ENCODE measurements at regions not wholly inside any gene's neighbourhood (a gene's known extent, or its start where the extent isn't known, plus 50 kb on each side); places are given as distances from the start of the nearest gene placed in this dataset.

DNA sequence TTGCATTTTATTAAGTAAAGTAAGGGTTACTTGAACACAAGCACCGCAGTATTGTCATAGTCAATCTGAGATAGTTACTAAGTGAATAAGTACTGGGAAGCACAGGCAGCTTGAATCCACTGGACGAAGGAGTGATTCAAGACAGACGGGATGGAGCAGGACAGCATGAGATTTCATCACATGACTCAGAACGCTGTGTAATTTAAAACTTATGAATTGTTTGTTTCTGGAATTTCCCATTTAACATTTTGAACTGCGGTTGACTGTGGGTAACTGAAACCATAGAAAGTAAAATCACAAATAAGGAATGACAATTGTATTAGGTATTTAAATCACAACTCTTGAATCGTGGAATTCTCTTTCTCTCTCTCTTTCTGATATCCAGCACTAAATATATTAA lies 1630.4 kb upstream of the SEL1L start (continued):
- TF ChIP-seq ZNF114 (CRISPR knock-in tag; IDR thresholded peaks at IDR 0.05) (no peak), NANOG (IDR thresholded peaks at IDR 0.05; ENCODE audit: borderline replicate concordance) (no peak), EZH2phosphoT487 (IDR thresholded peaks at IDR 0.05; ENCODE audit: unreplicated experiment) (no peak), CREB1 (CRISPR knock-in tag; IDR thresholded peaks at IDR 0.05; ENCODE audit: low read depth) (no peak)

GRCh38 chr14:83164591-83164990 lies 1630.9 kb upstream of the SEL1L start:
- ATAC-seq (no peak), DNase-seq (ENCODE audit: low spot score) (no peak)
- Histone ChIP-seq H3K4me2 (no peak overlapping the region), H2AFZ (no peak overlapping the region), H3K4me3 (no peak overlapping the region), H3K4me1 (ENCODE audit: insufficient read depth) (no peaks in the 10 kb centered on the region), H3K27ac (ENCODE audit: low read depth) (no peak overlapping the region), H3K79me2 (replicated peaks; ENCODE audit: insufficient read depth) (no peaks in the 10 kb centered on the region), H3K27me3 (ENCODE audit: insufficient read depth) (no peaks in the 10 kb centered on the region), H3K9me2 (ENCODE audit: insufficient read depth) (no peaks in the 10 kb centered on the region; the same call in 1 of the 2 replicates), H3F3A (replicated peaks; ENCODE audit: low read depth) (no peaks in the 10 kb centered on the region), H3K36me3 (ENCODE audit: insufficient read depth) (no peaks in the 10 kb centered on the region), H4K20me1 (replicated peaks; ENCODE audit: insufficient read depth) (no peaks in the 10 kb centered on the region)
- no peaks in the 10 kb centered on the region for H3K27me3 Mint-ChIP-seq (ENCODE audit: insufficient read depth, low read depth, poor library complexity)
- H3K4me3 Mint-ChIP-seq: no peak overlapping the region
- no peak overlapping the region for H3K27ac Mint-ChIP-seq
- peaks cover 7% of the 10 kb centered on the region; the same call in 2 of the 3 replicates for H3K4me1 Mint-ChIP-seq
- H3K36me3 Mint-ChIP-seq (ENCODE audit: low read depth): no peaks in the 10 kb centered on the region
- TF ChIP-seq STAT1 (IDR thresholded peaks at IDR 0.05; ENCODE audit: unreplicated experiment) (no peak), CREB1 (CRISPR knock-in tag; IDR thresholded peaks at IDR 0.05; ENCODE audit: low read depth) (no peak), ZNF331 (CRISPR knock-in tag; IDR thresholded peaks at IDR 0.05; ENCODE audit: low read depth) (no peak), ZNF114 (CRISPR knock-in tag; IDR thresholded peaks at IDR 0.05) (no peak), EZH2 (IDR thresholded peaks at IDR 0.05; ENCODE audit: low read depth, unreplicated experiment) (no peak), JUNB (IDR thresholded peaks at IDR 0.05; ENCODE audit: unreplicated experiment) (no peak), POLR2AphosphoS5 (IDR thresholded peaks at IDR 0.05; ENCODE audit: low read depth) (no peak), CTCF (conservative IDR thresholded peaks at IDR 0.05; ENCODE audit: low read depth in 2 of 2) (no peak), EZH2phosphoT487 (IDR thresholded peaks at IDR 0.05; ENCODE audit: unreplicated experiment) (no peak), REST (IDR thresholded peaks at IDR 0.05; ENCODE audit: unreplicated experiment) (no peak), NANOG (IDR thresholded peaks at IDR 0.05; ENCODE audit: borderline replicate concordance) (no peak), ETS1 (IDR thresholded peaks at IDR 0.05) (no peak)
- TF ChIP-seq, protein P1, sequence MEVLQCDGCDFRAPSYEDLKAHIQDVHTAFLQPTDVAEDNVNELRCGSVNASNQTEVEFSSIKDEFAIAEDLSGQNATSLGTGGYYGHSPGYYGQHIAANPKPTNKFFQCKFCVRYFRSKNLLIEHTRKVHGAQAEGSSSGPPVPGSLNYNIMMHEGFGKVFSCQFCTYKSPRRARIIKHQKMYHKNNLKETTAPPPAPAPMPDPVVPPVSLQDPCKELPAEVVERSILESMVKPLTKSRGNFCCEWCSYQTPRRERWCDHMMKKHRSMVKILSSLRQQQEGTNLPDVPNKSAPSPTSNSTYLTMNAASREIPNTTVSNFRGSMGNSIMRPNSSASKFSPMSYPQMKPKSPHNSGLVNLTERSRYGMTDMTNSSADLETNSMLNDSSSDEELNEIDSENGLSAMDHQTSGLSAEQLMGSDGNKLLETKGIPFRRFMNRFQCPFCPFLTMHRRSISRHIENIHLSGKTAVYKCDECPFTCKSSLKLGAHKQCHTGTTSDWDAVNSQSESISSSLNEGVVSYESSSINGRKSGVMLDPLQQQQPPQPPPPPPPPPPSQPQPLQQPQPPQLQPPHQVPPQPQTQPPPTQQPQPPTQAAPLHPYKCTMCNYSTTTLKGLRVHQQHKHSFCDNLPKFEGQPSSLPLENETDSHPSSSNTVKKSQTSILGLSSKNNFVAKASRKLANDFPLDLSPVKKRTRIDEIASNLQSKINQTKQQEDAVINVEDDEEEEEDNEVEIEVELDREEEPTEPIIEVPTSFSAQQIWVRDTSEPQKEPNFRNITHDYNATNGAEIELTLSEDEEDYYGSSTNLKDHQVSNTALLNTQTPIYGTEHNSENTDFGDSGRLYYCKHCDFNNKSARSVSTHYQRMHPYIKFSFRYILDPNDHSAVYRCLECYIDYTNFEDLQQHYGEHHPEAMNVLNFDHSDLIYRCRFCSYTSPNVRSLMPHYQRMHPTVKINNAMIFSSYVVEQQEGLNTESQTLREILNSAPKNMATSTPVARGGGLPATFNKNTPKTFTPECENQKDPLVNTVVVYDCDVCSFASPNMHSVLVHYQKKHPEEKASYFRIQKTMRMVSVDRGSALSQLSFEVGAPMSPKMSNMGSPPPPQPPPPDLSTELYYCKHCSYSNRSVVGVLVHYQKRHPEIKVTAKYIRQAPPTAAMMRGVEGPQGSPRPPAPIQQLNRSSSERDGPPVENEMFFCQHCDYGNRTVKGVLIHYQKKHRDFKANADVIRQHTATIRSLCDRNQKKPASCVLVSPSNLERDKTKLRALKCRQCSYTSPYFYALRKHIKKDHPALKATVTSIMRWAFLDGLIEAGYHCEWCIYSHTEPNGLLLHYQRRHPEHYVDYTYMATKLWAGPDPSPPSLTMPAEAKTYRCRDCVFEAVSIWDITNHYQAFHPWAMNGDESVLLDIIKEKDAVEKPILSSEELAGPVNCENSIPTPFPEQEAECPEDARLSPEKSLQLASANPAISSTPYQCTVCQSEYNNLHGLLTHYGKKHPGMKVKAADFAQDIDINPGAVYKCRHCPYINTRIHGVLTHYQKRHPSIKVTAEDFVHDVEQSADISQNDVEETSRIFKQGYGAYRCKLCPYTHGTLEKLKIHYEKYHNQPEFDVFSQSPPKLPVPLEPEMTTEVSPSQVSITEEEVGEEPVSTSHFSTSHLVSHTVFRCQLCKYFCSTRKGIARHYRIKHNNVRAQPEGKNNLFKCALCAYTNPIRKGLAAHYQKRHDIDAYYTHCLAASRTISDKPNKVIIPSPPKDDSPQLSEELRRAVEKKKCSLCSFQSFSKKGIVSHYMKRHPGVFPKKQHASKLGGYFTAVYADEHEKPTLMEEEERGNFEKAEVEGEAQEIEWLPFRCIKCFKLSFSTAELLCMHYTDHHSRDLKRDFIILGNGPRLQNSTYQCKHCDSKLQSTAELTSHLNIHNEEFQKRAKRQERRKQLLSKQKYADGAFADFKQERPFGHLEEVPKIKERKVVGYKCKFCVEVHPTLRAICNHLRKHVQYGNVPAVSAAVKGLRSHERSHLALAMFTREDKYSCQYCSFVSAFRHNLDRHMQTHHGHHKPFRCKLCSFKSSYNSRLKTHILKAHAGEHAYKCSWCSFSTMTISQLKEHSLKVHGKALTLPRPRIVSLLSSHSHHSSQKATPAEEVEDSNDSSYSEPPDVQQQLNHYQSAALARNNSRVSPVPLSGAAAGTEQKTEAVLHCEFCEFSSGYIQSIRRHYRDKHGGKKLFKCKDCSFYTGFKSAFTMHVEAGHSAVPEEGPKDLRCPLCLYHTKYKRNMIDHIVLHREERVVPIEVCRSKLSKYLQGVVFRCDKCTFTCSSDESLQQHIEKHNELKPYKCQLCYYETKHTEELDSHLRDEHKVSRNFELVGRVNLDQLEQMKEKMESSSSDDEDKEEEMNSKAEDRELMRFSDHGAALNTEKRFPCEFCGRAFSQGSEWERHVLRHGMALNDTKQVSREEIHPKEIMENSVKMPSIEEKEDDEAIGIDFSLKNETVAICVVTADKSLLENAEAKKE (CRISPR knock-in tag; IDR thresholded peaks at IDR 0.05): no peak
- H3K9me3 Mint-ChIP-seq: no peaks in the 10 kb centered on the region

Data from GM23338 (cell line).